ENCODE measurements at regions not wholly inside any gene's neighbourhood (a gene's known extent, or its start where the extent isn't known, plus 50 kb on each side); places are given as distances from the start of the nearest gene placed in this dataset.

DNA sequence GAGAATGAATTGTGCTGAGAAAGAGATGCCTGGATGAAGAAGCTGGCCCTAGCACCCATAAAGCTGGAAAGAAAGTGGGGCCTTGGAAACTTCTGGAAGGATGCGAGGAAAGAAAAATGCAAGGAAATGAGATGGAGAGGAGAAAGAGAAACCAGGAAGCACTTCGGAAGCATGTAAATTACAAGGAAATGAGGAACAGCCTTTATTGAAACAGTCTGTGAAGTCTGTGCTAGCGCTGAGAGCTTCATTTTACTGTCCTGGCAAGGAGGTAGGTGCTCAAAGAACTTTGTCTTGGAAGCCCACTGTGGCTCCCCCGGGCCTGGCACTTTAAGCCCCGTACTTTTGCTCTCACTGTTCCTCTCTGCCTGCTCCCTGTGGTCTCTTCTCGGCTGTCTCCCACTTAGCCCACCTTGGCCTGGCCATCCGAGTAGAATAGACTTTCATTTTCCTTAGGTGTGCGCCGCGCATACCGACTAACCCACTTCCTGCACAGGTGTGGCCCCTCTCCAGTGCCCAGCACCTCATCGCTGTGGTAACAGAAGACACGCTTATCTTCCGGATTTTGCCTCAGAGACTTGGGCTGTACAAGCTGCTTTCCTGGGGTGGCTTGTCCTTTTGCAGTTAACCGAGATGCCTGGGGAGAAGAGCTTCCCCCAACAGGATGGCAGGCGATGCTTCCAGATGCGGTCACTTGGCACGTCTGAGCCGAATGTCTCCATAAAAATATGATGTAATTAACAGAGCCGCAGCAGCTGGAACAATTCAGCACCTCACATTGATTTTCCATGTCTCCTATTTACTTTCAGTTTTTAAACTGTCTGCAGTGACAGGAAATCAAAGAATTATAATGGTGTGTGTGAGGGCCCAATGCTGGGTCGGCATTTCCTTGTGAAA, 199.6 kb downstream of the HRH4 start:
- ATAC-seq (peak; percentile 64), DNase-seq (ENCODE audit: low spot score) (peak; percentile 63)
- intact Hi-C loops (cut with DNase I): no loop called here

DNA sequence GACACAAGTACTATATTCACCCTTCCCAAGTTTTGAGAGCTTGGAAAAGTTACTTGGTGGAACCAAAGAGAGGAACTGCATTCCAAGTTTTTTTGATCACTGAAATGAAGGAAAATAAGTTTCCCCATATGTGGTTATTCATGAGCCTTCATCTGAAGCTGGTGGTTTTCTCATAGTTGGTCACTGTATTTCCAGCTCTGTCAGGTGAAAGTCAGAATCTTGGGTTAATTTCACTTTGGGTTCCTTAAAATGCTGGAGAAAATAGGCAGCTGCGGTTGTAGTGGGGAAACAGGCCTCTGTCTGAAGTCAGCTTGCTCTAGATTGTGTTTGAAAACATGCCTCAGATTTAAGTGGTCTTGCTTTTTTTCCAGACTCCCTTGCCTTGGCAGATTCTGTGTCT, 200.5 kb downstream of the HRH4 start:
- intact Hi-C loops (cut with DNase I): no loop called here
- DNase-seq (ENCODE audit: low spot score) (no peak), ATAC-seq (no peak)

DNA sequence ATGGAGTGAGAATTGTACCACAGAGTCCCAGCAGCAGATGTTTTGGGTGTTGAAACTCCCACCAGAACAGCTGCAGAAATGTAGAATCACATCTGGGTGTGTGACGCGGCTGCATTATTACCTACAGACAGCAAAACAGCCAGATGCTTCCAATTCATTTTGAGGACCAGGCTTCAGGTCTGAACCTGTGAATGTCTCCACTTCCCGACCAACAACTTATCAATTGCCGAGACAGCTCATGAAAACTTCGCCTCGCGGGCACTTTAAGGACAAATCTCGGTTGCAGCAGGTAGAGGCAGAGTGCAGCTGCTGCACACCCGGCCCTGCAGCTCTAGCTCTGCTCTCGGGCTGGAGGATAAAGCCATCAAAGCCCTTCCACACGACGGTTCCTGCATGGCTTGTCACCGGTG, 202.0 kb downstream of the HRH4 start:
- ATAC-seq (no peak), DNase-seq (ENCODE audit: low spot score) (no peak)
- intact Hi-C loops (cut with DNase I): no loop called here

DNA sequence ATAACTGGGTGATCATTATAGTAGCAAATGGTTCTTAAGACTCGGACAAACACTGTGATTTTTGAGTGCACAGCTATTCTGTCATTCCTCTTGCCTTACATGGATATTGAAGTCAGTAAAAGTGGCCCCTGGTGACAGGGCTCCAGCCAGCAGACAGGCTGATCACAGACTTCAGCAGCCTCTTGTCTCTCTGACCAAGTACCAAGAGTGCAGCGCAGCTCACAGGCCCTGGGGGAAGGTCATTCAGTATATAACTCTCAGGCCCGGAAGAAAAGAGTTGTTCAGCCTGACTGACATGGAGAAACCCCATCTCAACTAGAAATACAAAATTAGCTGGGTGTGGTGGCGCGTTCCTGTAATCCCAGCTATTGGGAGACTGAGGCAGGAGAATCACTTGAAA, 202.6 kb downstream of the HRH4 start:
- intact Hi-C loops (cut with DNase I): no loop called here
- no peak for DNase-seq (ENCODE audit: low spot score)
- ATAC-seq: no peak

DNA sequence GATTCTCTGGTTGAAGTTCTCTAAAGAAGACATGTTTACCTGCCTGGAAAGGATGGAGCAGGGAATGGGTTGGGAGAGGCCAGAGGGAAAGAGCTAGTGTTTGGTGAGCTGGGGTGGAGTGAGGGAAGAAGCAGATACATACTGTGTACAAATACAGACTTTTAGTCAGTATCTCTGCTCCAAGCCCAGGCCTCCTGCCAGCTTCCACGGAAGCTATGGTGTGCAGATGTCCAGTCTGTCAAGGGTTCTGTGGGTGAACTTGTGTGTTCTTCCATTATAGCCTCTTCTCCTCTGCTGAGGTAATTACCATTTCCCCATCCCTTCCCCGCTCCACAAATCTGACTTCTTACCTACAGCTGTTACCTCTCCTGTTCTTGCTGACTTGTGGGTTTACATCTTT, 208.6 kb downstream of the HRH4 start:
- intact Hi-C loops (cut with DNase I): no loop called here
- DNase-seq (ENCODE audit: low spot score) (no peak), ATAC-seq (no peak)

DNA sequence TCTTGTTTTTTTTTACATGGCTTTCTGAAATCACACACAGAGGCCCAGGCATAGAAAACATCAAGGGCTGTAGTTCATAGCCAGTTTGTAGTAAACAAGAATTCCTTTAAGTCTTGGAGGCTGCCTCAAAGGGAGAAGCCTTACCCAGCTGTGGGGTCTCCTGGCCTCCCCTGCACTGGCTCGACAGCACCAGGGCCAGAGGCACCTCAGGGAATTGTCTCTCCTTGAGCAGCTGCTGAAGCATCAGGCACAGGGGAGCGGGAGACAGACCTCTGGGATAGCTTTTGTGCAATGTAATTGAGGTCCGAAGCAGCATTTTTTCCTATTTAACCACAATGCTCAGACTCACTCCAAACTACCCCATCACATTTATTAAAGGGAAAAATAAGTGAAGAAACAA, 209.1 kb downstream of the HRH4 start:
- DNase-seq (ENCODE audit: low spot score) (no peak), ATAC-seq (no peak)
- intact Hi-C loops (cut with DNase I): no loop called here

DNA sequence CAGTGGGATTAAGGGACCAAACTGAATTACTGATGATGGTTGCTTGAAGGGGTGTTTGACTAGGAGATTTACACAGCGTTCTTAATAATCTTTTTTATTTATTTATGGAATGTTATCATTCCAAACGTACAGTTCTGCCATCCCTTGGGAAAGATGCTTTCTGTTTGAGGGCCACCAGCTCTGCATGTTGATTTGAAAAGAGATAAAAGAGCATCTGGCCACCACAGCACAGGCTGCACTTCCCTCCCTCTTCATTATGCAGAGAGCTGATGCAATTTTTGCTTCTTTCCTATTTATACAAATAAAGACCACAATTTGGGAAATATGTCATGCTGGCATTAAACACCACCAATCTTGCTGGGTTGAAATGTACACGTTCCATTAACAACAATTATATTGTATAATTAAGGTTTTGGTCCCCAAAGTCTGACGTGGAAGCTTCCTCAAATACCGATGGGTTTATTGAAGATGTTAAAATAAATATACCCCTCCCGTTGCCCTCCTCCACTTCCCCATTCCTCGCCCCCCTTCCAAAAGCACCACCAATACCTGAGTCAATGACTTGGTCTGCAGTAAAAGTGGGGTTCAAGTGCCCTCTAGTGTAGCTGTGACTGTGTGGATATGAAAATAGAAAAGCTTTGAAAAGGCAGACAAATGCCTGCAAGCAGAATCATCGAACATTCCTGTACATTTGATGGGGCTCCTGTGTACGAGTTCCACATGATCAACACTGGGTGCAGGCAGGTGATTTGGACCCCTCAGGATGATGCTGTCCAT, 211.9 kb downstream of the HRH4 start:
- intact Hi-C loops (cut with DNase I): no loop called here
- DNase-seq (ENCODE audit: low spot score) (no peak), ATAC-seq (no peak)

DNA sequence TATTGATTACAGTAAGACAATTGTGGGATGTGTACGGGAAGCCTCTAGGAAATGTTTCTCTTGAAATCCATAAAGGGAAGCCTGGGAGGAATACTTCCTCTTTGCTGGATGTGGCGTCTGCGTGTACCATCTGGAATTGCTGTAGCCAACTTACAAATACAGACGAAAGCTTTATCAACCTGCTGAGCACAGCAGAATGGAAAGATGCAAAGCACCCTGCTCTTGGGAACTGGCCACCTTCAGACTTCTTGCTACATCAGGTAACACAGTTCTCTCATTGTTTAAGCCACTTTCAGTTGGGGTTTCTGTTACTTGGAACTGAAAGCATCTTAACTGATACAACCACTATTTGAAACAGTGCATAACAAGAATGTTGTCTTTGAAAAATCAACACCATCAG, 213.8 kb downstream of the HRH4 start:
- DNase-seq (ENCODE audit: low spot score) (no peak), ATAC-seq (no peak)
- intact Hi-C loops (cut with DNase I): no loop called here

DNA sequence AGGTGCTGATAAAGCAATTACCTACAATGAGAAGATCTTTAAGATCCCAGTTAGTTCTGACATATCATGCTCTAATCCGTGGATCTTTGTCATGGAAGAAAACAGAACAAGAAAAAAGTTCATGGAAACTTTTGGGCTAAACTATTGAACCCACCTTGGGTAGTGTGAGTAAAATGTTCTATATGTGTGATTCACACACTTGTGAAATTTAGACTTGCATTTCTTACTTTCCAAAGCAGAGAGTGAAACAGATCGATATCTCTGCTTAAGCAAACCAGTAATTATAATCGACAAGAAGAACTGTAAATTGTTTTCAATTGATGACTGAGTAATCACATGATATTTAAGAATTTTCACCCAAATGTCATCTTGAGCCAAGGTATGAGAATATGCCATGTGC, 214.2 kb downstream of the HRH4 start:
- no peak for ATAC-seq
- intact Hi-C loops (cut with DNase I): no loop called here

DNA sequence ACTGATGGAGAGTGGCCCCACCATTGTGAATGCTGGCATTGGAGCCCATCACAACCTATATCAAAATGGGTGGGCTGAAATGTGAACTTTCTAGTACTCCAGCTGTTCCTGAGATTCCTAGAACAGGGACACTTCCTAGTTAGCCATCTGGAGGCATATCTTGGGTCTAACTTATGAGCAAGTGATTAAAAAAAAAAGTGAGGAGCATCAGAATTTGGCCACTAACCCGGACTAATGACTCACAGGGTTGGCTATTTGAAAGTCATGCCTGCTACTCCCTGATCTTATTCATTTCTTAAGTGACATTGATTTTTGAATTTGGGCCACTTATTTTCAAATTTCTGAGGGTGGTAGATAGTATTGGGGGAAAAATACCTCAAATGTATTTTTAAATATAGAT, 216.6 kb downstream of the HRH4 start:
- no peak for ATAC-seq
- intact Hi-C loops (cut with DNase I): no loop called here
- no peak for DNase-seq (ENCODE audit: low spot score)

More for the DNA sequence above, 214.2 kb downstream of the HRH4 start:
- DNase-seq (ENCODE audit: low spot score): no peak

DNA sequence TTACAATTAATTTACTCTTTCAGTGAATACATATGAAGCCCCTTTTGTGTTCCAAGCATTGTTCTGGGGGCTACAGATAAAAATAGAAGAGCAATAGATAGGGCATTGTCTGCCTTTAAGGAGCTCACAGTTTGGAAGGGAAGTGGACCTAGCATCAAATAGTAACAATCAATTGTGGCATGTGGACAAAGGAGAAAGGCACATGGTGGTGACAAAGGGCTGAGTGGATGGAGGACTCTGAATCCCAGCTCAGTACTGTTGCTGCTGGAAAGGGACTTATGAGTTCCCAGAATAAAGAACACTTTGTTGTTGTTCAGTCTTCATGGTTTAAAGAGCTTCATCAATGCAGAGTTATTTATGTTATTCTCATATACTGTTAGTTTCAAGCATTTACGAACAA, 217.7 kb downstream of the HRH4 start:
- ATAC-seq: no peak
- DNase-seq (ENCODE audit: low spot score): no peak
- intact Hi-C loops (cut with DNase I): no loop called here

DNA sequence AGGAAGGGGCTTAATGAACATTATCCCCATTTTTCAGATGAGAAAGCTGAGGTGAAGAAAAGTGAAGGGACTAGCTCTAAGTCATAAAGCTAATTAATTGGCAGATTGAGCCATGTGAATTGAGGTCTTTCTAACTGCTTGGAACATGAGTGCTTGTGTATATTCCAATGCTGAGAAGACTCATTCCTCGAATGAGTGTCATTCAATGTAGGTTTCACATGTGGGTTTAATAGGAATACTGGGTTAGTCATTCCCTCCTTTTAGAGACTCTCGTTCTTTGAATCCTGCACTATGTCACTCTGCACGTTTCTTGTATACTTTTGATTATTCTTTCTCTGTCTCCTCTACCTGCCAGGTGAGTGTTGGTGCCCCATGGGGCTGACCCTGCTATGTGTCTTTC, 218.2 kb downstream of the HRH4 start:
- intact Hi-C loops (cut with DNase I): no loop called here
- DNase-seq (ENCODE audit: low spot score) (no peak), ATAC-seq (no peak)

DNA sequence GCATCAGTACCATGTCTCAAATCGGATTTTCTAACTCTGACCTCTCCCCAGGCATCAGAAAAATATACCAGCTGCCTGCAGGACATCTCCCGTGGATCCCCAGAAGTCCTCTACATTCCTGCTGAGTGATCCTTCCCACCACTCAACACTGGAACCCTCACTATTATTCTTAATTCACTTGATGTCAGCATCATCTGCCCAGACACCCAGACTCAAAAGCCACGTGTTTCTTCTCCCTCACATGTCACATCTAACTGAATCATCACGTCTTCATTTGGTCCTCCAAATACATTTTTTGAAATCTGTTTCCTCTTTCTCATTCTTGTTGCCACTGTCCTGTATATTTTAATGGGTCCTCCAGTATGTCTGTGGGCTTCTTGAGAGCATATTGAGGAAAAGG, 218.6 kb downstream of the HRH4 start:
- ATAC-seq (no peak), DNase-seq (ENCODE audit: low spot score) (no peak)
- intact Hi-C loops (cut with DNase I): no loop called here

DNA sequence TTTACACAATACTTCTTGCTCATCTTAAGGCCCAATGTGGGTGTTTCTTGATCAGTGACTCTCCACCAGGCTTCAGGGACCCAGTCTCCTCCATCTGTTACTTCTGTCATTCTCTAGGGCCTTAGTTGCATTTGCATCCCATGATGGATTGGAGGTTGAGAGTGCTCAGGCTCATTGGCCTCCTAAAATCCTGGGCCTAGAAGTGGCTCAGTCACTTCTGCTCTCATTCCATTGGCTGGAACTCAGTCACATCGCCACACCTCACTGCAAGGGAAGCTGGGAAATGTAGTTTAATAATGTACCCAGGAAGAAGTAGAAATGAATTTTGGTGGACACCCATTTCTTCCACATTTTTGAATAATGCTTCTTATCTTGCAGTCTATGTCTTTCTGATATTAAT, 223.5 kb downstream of the HRH4 start:
- ATAC-seq (no peak), DNase-seq (ENCODE audit: low spot score) (no peak)
- intact Hi-C loops (cut with DNase I): no loop called here

DNA sequence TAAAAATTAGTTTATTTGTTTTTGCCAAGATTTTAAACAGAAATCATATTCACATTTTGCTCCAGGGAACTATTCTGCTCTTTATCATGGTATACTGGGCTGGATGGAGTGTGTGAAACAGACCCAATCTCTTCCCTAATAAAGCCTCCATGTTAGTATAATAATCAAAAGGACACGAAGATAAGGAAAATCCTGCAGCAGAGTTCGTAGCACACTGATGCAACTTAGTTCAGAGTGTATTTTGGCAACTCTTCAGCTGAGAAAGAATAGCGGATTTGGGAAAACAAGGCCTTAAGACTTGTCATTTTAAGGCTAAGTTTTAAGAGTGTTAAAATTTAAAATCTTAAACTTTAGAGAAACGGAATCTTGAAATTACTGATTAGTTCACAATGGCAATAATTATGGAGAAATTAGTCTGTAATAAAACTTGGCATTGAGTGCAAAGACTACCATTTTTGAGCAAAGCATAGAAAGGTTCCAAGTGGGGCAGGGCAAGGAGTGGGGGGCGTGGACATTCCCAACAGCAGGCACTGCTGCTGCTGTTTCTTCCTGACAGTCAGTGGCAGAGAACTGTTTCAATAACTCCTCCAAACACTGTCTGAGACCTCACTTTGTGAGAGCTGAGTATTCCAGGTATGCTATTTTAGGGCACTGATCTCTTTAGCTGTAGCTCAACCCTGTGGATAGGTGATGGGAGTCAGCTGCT, 225.0 kb downstream of the HRH4 start:
- ATAC-seq (no peak), DNase-seq (ENCODE audit: low spot score) (no peak)
- intact Hi-C loops (cut with DNase I): no loop called here

DNA sequence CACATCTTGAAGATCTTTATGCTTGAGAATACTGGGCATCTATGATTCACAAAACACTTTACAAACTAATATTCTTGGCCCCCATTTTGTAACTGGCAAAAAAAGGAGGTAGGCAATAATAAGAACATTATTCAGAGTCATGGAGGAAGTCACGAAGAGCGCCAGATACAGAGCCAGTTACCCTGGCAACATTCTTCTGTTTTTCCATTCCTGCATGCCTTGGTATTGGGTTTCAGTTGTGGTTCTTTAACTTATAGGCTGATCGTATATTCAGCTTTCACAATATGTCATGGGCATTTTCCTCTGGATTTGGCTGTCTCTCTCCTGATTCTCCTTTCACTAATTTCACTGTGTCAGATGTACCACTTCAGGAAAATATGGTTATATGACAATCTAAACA, 234.7 kb downstream of the HRH4 start:
- no peak for ATAC-seq

DNA sequence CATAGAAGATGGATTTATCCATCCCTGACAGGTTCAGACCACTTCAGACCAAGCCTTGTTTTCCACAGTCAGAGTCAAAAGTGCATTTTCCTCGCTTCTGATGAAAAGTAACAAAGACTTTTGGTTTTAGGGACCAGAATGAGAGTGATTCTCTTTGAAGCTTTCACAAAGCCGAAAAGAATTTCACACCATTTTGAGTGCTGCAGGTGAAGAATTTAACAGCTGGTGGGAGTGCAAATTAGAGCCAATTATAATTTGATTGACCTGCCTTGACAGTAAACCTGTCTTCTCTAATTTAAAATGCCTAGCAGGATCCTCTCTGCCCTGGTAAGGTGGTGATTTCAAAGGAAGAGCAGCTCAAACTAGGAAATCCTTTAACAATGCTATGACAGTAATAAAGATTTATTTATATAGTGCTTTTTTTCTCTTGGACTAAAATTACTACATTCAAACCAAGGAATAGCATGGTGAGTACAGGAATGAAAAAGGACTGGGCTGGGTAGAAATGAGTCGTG, 241.6 kb downstream of the HRH4 start:
- intact Hi-C loops (cut with DNase I): no loop called here
- DNase-seq (ENCODE audit: low spot score) (no peak), ATAC-seq (no peak)

More for the DNA sequence above, 234.7 kb downstream of the HRH4 start:
- intact Hi-C loops (cut with DNase I): no loop called here
- no peak for DNase-seq (ENCODE audit: low spot score)

DNA sequence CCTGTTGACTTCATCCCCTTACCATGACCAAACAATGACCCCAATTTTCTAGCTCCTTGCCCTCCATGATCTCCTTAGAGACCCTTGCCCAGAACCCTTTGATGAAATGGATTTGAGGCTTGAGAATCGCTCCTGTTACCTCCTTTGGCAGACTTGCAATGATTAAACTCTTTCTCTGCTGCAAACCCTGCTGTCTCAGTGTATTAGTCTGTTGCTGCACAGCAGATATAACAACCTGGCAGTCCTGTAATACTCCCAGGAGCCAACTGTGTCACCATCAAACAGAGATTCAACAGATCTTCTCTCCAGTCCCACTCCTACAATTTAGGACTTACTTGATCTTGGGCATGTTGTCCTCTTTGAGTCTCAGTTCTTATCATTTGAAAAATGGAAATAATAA, 242.9 kb downstream of the HRH4 start:
- intact Hi-C loops (cut with DNase I): no loop called here
- ATAC-seq: no peak
- DNase-seq (ENCODE audit: low spot score): no peak

DNA sequence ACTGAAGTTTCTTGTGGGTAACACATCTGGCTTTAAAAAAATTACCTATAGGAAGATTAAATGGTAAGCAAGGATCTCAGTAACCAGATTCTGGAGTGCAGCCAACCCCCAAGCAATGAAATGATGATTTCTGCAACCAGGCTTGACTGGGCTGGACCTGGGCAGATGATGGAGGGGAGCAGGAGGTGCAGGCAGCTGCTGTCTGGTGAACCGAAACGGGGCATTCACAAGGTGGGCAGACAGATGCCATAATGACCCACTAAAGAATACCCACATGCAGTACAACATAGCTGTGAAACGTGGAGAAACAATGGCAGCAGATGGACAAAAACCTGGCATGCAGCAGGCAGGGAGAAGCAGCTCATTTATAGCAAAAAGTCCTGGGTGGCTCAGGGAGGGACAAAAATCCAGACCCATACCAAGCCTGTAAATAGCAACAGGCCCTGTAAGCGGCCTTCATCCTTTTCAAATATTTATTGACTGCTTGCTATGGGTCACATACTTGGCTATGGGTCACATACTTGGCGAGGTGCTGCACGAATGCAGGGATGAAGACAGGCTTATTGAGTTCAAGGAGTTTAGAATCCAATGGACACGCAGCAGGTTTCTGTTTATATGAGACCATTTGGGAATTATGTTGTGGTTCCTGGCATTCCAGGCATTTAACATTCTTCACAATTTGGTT, 244.7 kb downstream of the HRH4 start:
- ATAC-seq: no peak
- intact Hi-C loops (cut with DNase I): no loop called here
- no peak for DNase-seq (ENCODE audit: low spot score)

All from sciatic nerve (tissue), 2 donors.